Fibroblast of skin of right quadriceps (primary cell): ENCODE measurements at regions not wholly inside any gene's neighbourhood (a gene's known extent, or its start where the extent isn't known, plus 50 kb on each side); places are given as distances from the start of the nearest gene placed in this dataset.

ENCODE experiments used
- DNase-seq: peaks from one replicate; pipeline ENCODE4 v3.0.0-alpha.2; 2013

GRCh38 chr9:20291201-20291600 is 331.1 kb downstream of the MLLT3 start:
- no peak for DNase-seq

GRCh38 chr9:20290257-20290656 is 332.0 kb downstream of the MLLT3 start:
- no peak for DNase-seq

- no peak for DNase-seq
Observed at GRCh38 chr9:20289423-20290010, 332.8 kb downstream of the MLLT3 start.

GRCh38 chr9:20286969-20287368 is 335.3 kb downstream of the MLLT3 start:
- DNase-seq, result no peak

- DNase-seq, result no peak
Observed at GRCh38 chr9:20286154-20286700, 336.1 kb downstream of the MLLT3 start.

- DNase-seq, result no peak
Observed at GRCh38 chr9:20284601-20285289, 337.6 kb downstream of the MLLT3 start.

GRCh38 chr9:20280330-20280729 is 342.0 kb downstream of the MLLT3 start:
- DNase-seq, result no peak

- no peak for DNase-seq
Observed at GRCh38 chr9:20276762-20277161, 345.5 kb downstream of the MLLT3 start.

- DNase-seq, result no peak
Observed at GRCh38 chr9:20271723-20272122, 350.6 kb downstream of the MLLT3 start.

- peak; percentile 87 for DNase-seq
Observed at GRCh38 chr9:20271096-20271495, 351.2 kb downstream of the MLLT3 start.

- peak; percentile 60 for DNase-seq
Observed at GRCh38 chr9:20270161-20270560, 352.1 kb downstream of the MLLT3 start.

- DNase-seq, result no peak
Observed at GRCh38 chr9:20269620-20270019, 352.7 kb downstream of the MLLT3 start.

GRCh38 chr9:20264896-20265295 is 357.4 kb downstream of the MLLT3 start:
- no peak for DNase-seq

GRCh38 chr9:20262611-20263010 is 359.7 kb downstream of the MLLT3 start:
- no peak for DNase-seq

- DNase-seq, result no peak
Observed at GRCh38 chr9:20256284-20256948, 365.9 kb downstream of the MLLT3 start.

GRCh38 chr9:20255052-20255451 is 367.2 kb downstream of the MLLT3 start:
- peak; percentile 15 for DNase-seq

- peak; percentile 45 for DNase-seq
Observed at GRCh38 chr9:20253635-20254034, 368.7 kb downstream of the MLLT3 start.

- DNase-seq, result no peak
Observed at GRCh38 chr9:20252778-20253177, 369.5 kb downstream of the MLLT3 start.

- DNase-seq, result no peak
Observed at GRCh38 chr9:20250791-20251190, 371.5 kb downstream of the MLLT3 start.

- no peak for DNase-seq
Observed at GRCh38 chr9:20244271-20244670, 378.0 kb downstream of the MLLT3 start.

GRCh38 chr9:20243841-20244240 is 378.5 kb downstream of the MLLT3 start:
- no peak for DNase-seq

GRCh38 chr9:20242510-20243189 is 379.6 kb downstream of the MLLT3 start:
- peak; percentile 28 for DNase-seq

- no peak for DNase-seq
Observed at GRCh38 chr9:20240498-20240897, 381.8 kb downstream of the MLLT3 start.
